Natural killer cell treated with Interleukin-12 subunit alpha and Interleukin-12 subunit beta and Interleukin-15 and Interleukin-18, amount 100 ng/mL, for 72 hours (primary cell): ENCODE measurements at regions not wholly inside any gene's neighbourhood (a gene's known extent, or its start where the extent isn't known, plus 50 kb on each side); places are given as distances from the start of the nearest gene placed in this dataset.
"Not testable (repeated sequence)": the region's sequence is repeated elsewhere in the genome, so short reads cannot be mapped to it uniquely, and the experiment has no call there.

ENCODE experiments used
- ATAC-seq, 2 donors: fragments of 150-1000 bp; cut with Tn5 transposase in 1 of 2; sonication (Bioruptor Pico), chemical (Tn5 transposase) in 1 of 2; 2 replicates each; pipeline ENCODE4 v1.10.0; 2021
- DNase-seq: peaks from one replicate; pipeline ENCODE4 v3.0.0; 2022; ENCODE audit warnings: low spot score
- H3K27ac Mint-ChIP-seq, 2 donors: 1 replicate in 1 of 2; 2 replicates in 1 of 2; pipeline ENCODE4 v1.8.0; 2022; ENCODE audit warnings: mixed read lengths in 2 of 2, mild to moderate bottlenecking in 1 of 2, moderate library complexity in 1 of 2
- H3K27me3 Mint-ChIP-seq, 2 donors: 1 replicate in 1 of 2; 2 replicates in 1 of 2; pipeline ENCODE4 v1.8.0; 2022; ENCODE audit warnings: mixed read lengths in 2 of 2
- H3K36me3 Mint-ChIP-seq: one replicate; pipeline ENCODE4 v1.8.0; 2022; ENCODE audit warnings: mixed read lengths
- H3K4me1 Mint-ChIP-seq, 2 donors: 1 replicate in 1 of 2; 2 replicates in 1 of 2; pipeline ENCODE4 v1.8.0; 2022; ENCODE audit warnings: low read depth in 2 of 2, mixed read lengths in 2 of 2, mild to moderate bottlenecking in 1 of 2
- H3K4me3 Mint-ChIP-seq: one replicate; pipeline ENCODE4 v1.8.0; 2022; ENCODE audit warnings: mixed read lengths
- H3K9me3 Mint-ChIP-seq: 2 replicates; pipeline ENCODE4 v1.8.0; 2022; ENCODE audit warnings: mixed read lengths

DNA sequence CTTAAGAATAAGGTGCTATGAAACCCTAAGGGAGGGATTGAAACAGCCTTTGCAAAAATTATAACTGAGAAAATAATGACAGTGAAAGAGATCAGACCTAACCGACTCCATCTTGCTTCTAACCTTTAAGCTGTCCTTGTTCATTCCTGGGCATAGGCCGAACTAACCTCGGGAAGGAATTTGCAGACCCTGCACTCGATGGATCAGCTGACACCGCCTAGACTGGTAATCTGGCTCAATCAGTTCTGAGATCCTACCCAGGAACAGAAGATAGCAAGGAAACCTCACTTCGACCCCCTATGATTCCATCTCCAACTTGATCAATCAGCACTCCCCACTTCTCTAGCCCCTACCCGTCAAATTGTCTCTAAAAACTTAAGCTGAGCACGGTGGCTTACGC, 66.6 kb upstream of the GOLGA6L6 start:
- not testable (repeated sequence) for DNase-seq, ATAC-seq, H3K4me1 Mint-ChIP-seq, H3K27ac Mint-ChIP-seq, H3K4me3 Mint-ChIP-seq, H3K36me3 Mint-ChIP-seq, H3K9me3 Mint-ChIP-seq, H3K27me3 Mint-ChIP-seq

- H3K9me3 Mint-ChIP-seq, H3K4me1 Mint-ChIP-seq, H3K27me3 Mint-ChIP-seq, DNase-seq, H3K4me3 Mint-ChIP-seq, H3K36me3 Mint-ChIP-seq, H3K27ac Mint-ChIP-seq: not testable (repeated sequence)
- peak in 1 of 2 donors; percentile 50 for ATAC-seq
Measured at GRCh38 chr15:20597245-20597644, 55.6 kb upstream of the GOLGA6L6 start.

- not testable (repeated sequence) for DNase-seq, ATAC-seq, H3K27ac Mint-ChIP-seq, H3K27me3 Mint-ChIP-seq, H3K4me1 Mint-ChIP-seq, H3K9me3 Mint-ChIP-seq, H3K4me3 Mint-ChIP-seq, H3K36me3 Mint-ChIP-seq
Measured at GRCh38 chr15:20594219-20594618, 52.6 kb upstream of the GOLGA6L6 start.

GRCh38 chr15:20591936-20592335, 50.3 kb upstream of the GOLGA6L6 start:
- H3K4me1 Mint-ChIP-seq, H3K27me3 Mint-ChIP-seq, DNase-seq, H3K36me3 Mint-ChIP-seq, H3K4me3 Mint-ChIP-seq, H3K27ac Mint-ChIP-seq, H3K9me3 Mint-ChIP-seq: not testable (repeated sequence)
- peak in 1 of 2 donors; percentile 2 for ATAC-seq
